ENCODE measurements at regions not wholly inside any gene's neighbourhood (a gene's known extent, or its start where the extent isn't known, plus 50 kb on each side); places are given as distances from the start of the nearest gene placed in this dataset.
A peak's percentile ranks its signal among the peaks of the same experiment; 100 is the strongest.

GRCh38 chr16:79656553-79657115 is 56.1 kb upstream of the MAF start:
- Histone ChIP-seq H3K9ac (ENCODE audit: insufficient read length) (no peak overlapping the region), H3K4me3 (no peak overlapping the region), H3K9me3 (ENCODE audit: low read depth, low read length) (no peaks in the 10 kb centered on the region), H3K27ac (no peak overlapping the region), H3K36me3 (ENCODE audit: insufficient read depth, low read length) (no peaks in the 10 kb centered on the region)
- TF ChIP-seq POLR2AphosphoS5 (IDR thresholded peaks at IDR 0.05; ENCODE audit: borderline replicate concordance, low read depth, low read length) (no peak), EZH2 (IDR thresholded peaks at IDR 0.05) (no peak), FOXP2 (optimal IDR thresholded peaks at IDR 0.05; ENCODE audit: control extremely low read depth, extremely low read length, insufficient read depth) (no peak)
- no peak for DNase-seq (ENCODE audit: low read depth, low spot score)

- H3K9me3 ChIP-seq (ENCODE audit: low read depth, low read length), result no peaks in the 10 kb centered on the region
- no peak overlapping the region for H3K27ac ChIP-seq
- DNase-seq (ENCODE audit: low read depth, low spot score), result peak; percentile 39
- H3K36me3 ChIP-seq (ENCODE audit: insufficient read depth, low read length), result no peaks in the 10 kb centered on the region
- TF ChIP-seq POLR2AphosphoS5 (IDR thresholded peaks at IDR 0.05; ENCODE audit: borderline replicate concordance, low read depth, low read length), result no peak
- TF ChIP-seq EZH2 (IDR thresholded peaks at IDR 0.05), result no peak
- TF ChIP-seq FOXP2 (optimal IDR thresholded peaks at IDR 0.05; ENCODE audit: control extremely low read depth, extremely low read length, insufficient read depth), result no peak
- no peak overlapping the region for H3K4me3 ChIP-seq
- H3K9ac ChIP-seq (ENCODE audit: insufficient read length), result no peak overlapping the region
Observed at GRCh38 chr16:79653373-79653891, 52.9 kb upstream of the MAF start.

- no peak for TF ChIP-seq EZH2 (IDR thresholded peaks at IDR 0.05)
- Histone ChIP-seq H3K4me3 (no peak overlapping the region), H3K27ac (no peak overlapping the region), H3K9ac (ENCODE audit: insufficient read length) (no peak overlapping the region), H3K9me3 (ENCODE audit: low read depth, low read length) (no peaks in the 10 kb centered on the region), H3K36me3 (ENCODE audit: insufficient read depth, low read length) (no peaks in the 10 kb centered on the region)
- DNase-seq (ENCODE audit: low read depth, low spot score), result no peak
Observed at GRCh38 chr16:79651363-79651762, 50.8 kb upstream of the MAF start.
